Fibroblast of the aortic adventitia (primary cell): ENCODE measurements at regions not wholly inside any gene's neighbourhood (a gene's known extent, or its start where the extent isn't known, plus 50 kb on each side); places are given as distances from the start of the nearest gene placed in this dataset.
"Not testable (repeated sequence)": the region's sequence is repeated elsewhere in the genome, so short reads cannot be mapped to it uniquely, and the experiment has no call there.

Experiments used
- DNase-seq: peaks from one replicate; pipeline ENCODE4 v3.0.0-alpha.2; 2010; ENCODE audit warnings: low read depth
- H3K4me3 ChIP-seq: 2 replicates; pipeline ENCODE4 v1.5.1; 2011; ENCODE audit warnings: low read depth, mild to moderate bottlenecking, control low read depth, low read length, moderate library complexity
- TF ChIP-seq, protein P1 (sequence below): IDR thresholded peaks from 2 replicates; pipeline ENCODE4 v1.5.1; 2011; ENCODE audit warnings: mild to moderate bottlenecking, low read length, control low read depth, inconsistent platforms; ENCODE audit not compliant: insufficient read depth

DNA sequence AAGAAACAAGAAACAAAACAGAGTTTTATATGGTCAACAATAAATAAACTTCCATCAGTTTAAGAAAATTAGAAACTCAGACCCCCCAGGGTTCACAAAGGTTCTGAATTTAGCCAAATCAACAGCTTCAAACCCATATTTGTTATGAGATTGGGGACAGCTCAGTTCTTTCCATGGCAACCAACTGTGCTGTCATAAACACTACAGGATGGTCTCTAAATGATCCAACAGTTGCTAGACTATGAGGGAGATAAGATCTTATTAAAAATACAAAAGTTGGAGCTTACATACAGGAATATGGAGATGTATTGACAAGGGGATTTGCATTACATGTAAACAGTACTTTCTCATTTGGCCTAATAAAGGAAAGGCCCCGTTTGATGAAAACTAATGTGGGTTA lies 154.6 kb upstream of the CTAGE1 start:
- DNase-seq = no peak
- TF ChIP-seq, protein P1, sequence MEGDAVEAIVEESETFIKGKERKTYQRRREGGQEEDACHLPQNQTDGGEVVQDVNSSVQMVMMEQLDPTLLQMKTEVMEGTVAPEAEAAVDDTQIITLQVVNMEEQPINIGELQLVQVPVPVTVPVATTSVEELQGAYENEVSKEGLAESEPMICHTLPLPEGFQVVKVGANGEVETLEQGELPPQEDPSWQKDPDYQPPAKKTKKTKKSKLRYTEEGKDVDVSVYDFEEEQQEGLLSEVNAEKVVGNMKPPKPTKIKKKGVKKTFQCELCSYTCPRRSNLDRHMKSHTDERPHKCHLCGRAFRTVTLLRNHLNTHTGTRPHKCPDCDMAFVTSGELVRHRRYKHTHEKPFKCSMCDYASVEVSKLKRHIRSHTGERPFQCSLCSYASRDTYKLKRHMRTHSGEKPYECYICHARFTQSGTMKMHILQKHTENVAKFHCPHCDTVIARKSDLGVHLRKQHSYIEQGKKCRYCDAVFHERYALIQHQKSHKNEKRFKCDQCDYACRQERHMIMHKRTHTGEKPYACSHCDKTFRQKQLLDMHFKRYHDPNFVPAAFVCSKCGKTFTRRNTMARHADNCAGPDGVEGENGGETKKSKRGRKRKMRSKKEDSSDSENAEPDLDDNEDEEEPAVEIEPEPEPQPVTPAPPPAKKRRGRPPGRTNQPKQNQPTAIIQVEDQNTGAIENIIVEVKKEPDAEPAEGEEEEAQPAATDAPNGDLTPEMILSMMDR = no peak

DNA sequence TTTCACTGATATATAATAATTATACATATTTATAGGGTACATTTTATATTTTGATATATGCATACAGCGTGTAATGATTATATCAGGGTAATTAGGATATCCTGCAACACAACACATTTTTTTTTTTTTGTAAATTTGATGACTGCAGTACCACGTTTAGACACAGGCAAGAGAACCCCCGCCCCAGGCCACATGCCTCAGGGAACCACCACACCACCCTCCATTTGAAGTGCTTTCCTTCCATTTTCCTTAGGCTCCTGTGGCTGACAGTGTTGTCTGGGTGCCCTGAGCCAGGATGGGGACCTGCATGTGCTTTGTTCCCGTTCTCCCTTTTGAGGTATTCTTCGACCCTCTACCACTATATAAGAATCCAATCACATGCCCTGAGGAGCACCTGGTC lies 161.6 kb upstream of the CTAGE1 start:
- H3K4me3 ChIP-seq = no peak overlapping the region
- TF ChIP-seq, protein P1 = no peak
- DNase-seq = no peak

More for the DNA sequence above, 154.6 kb upstream of the CTAGE1 start:
- no peak overlapping the region for H3K4me3 ChIP-seq

DNA sequence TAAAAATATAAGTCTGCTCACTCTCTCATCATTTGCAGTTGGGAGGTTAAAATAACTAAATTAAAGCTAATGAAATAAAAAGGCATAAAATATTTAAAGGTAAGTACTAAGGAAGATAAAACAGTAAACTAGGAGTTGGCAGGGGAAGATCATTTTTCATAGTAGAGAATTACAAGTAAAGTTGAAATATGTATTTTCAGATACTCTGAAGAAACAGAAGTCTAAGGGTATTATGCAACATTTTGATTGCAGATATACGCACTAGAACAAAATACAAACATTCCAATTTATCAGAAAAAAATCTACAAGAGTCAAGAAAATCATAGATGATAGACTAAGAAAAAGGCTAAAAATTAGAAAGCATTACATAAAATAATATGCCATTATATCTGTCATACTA lies 167.6 kb upstream of the CTAGE1 start:
- DNase-seq = no peak
- TF ChIP-seq, protein P1 = no peak
- H3K4me3 ChIP-seq = no peak overlapping the region

- TF ChIP-seq, protein P1 = no peak
- no peak for DNase-seq
- H3K4me3 ChIP-seq = no peak overlapping the region
Observed at GRCh38 chr18:22585821-22586220, 168.1 kb upstream of the CTAGE1 start.

DNA sequence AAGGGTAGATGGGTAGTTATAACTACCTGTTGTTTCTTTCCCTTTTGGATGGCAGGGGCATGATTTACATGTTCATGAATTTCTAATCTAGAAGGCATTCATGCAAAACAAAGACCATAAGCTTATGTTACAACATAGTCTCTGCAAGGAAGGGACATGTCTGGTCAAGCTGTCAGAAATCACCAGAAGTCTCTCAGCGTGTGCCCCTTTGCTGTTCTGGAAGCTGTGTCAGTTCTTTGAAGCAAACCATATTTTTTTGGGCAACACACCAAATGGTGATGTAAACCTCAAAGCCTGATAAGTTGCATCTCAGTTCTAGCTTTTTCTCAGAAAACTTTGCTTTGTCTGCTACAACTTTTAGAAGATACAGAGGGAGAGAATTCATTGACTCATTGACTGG lies 173.5 kb upstream of the CTAGE1 start:
- DNase-seq = peak; percentile 94

GRCh38 chr18:22594155-22594690 lies 176.5 kb upstream of the CTAGE1 start:
- no peak overlapping the region for H3K4me3 ChIP-seq
- TF ChIP-seq, protein P1 = no peak
- DNase-seq = no peak

More for the DNA sequence above, 173.5 kb upstream of the CTAGE1 start:
- TF ChIP-seq, protein P1 = no peak
- no peak overlapping the region for H3K4me3 ChIP-seq

GRCh38 chr18:22601481-22601880 lies 183.8 kb upstream of the CTAGE1 start:
- no peak overlapping the region for H3K4me3 ChIP-seq
- TF ChIP-seq, protein P1 = no peak
- DNase-seq = no peak

DNA sequence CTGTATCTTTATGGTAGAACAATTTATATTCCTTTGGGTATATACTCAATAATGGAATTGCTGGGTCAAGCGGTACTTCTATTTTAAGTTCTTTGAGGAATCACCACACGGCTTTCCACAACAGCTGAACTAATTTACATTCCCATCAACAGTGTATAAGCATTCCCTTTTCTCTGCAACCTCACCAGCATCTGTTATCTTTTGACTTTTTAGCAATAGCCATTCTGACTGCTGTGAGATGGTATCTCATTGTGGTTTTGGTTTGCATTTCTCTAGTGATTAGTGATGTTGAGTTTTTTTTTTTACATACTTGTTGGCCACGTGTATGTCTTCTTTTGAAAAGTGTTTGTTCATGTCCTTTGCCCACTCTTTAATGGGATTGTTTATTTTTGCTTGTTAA lies 184.7 kb upstream of the CTAGE1 start:
- peak; percentile 69 for DNase-seq
- H3K4me3 ChIP-seq = not testable (repeated sequence)
